ENCODE measurements at regions not wholly inside any gene's neighbourhood (a gene's known extent, or its start where the extent isn't known, plus 50 kb on each side); places are given as distances from the start of the nearest gene placed in this dataset.

DNA sequence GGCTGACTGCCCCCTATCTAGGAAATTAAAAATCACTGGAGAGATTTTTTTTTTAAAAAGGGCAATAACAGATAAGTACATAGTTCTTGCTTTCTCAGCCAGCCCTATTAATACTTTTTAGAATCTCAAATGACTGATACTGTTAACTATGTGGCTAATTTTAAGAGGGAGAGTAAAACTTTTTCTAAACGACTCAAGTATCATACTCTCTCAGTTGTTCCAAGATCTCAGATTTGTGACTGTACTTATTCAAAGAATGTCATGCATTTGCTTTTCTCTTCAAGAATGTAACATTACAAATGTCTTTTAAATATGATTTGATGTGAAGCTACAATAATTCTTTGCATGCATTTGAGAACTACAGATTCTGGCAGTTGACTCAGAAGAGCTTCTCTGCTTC lies 55.4 kb upstream of the RAB11FIP2 start:
- no peak for TF ChIP-seq POLR2A (IDR thresholded peaks at IDR 0.05; ENCODE audit: low read depth, low read length)
- no peak for TF ChIP-seq POLR2AphosphoS5 (IDR thresholded peaks at IDR 0.05; ENCODE audit: low read depth, low read length)
- TF ChIP-seq TAF1 (IDR thresholded peaks at IDR 0.05; ENCODE audit: low read depth, low read length) = no peak
- TF ChIP-seq PAX5 (IDR thresholded peaks at IDR 0.05; ENCODE audit: insufficient read depth, low read length, severe bottlenecking) = no peak
- TF ChIP-seq POU2F2 (IDR thresholded peaks at IDR 0.05; ENCODE audit: low read depth, low read length) = no peak
